SJSA1 (cell line): ENCODE measurements at regions not wholly inside any gene's neighbourhood (a gene's known extent, or its start where the extent isn't known, plus 50 kb on each side); places are given as distances from the start of the nearest gene placed in this dataset.
"Not testable (repeated sequence)": the region's sequence is repeated elsewhere in the genome, so short reads cannot be mapped to it uniquely, and the experiment has no call there.

ENCODE experiments used
- DNase-seq, 2 experiments: peaks; one replicate each; pipeline ENCODE4 v3.0.0-alpha.2; 2015 to 2020; ENCODE audit warnings: low spot score in 2 of 2, low read depth in 1 of 2
- H3K27ac ChIP-seq: fragments of 250-450 bp; sonication (Bioruptor Pico); 2 replicates; pipeline ENCODE4 v1.5.1; 2020; ENCODE audit warnings: mild to moderate bottlenecking, moderate library complexity
- H3K27me3 ChIP-seq: fragments of 250-450 bp; sonication (Bioruptor Pico); replicated peaks from 2 replicates; pipeline ENCODE4 v1.5.1; 2020; ENCODE audit warnings: mild to moderate bottlenecking, moderate library complexity
- H3K36me3 ChIP-seq: fragments of 250-450 bp; sonication (Bioruptor Pico); 2 replicates; pipeline ENCODE4 v1.5.1; 2020; ENCODE audit warnings: mild to moderate bottlenecking
- H3K4me1 ChIP-seq: fragments of 250-450 bp; sonication (Bioruptor Pico); replicated peaks from 2 replicates; pipeline ENCODE4 v1.6.1; 2021; ENCODE audit warnings: mild to moderate bottlenecking
- H3K4me3 ChIP-seq: fragments of 250-450 bp; sonication (Bioruptor Pico); 2 replicates; pipeline ENCODE4 v1.5.1; 2020; ENCODE audit warnings: mild to moderate bottlenecking
- H3K9me3 ChIP-seq: fragments of 250-450 bp; sonication (Bioruptor Pico); replicated peaks from 2 replicates; pipeline ENCODE4 v1.5.1; 2020; ENCODE audit warnings: mild to moderate bottlenecking

DNA sequence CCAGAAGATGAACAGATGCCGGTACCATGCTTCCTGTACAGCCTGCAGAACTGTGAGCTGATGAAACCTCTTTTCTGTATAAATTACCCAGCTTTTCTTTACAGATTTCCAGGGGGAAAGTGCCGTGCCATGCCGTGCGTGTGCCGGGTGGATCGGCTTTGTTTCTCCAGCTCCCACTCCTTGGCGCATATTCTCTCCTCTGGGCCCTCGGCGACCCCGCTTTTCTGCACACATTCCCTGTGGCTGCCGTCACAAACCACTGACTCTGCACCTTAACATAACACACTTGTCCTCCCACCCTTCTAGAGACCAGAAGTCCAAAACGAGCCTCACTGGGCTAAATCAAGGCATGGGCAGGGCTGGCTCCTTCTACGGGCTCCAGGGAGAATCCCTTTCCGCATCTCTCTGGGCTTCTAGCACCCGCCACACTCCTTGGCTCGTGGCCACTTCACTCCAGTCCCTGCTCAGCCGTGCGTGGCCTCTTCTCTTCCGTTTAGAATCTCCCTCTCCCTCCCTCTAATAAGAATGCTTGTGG, 164.9 kb downstream of the C16orf95 start:
- Histone ChIP-seq H3K27me3 (no peaks in the 10 kb centered on the region), H3K4me1 (peaks cover 9% of the 10 kb centered on the region), H3K36me3 (no peaks in the 10 kb centered on the region), H3K27ac (no peak overlapping the region), H3K9me3 (no peaks in the 10 kb centered on the region), H3K4me3 (no peak overlapping the region)
- no peak for DNase-seq

DNA sequence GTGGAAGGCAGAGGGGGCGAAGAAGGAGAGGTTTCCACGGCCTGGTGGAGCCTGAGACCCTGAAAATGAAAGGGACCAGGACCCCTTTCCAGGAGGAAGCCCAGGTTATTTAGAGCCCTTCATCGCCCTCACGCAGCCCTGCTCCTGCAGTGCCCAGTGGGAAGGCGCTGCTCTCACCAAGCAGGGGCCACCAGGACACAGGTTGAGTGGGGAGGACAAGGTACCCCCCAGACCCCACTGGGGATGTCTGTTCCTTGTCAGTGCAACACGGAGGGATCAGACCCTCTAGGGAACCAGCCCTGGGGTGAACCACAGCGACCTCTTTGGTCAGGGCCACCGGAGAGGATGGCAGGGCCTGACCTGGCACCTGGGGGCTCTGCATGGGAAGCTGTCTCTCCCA, 163.9 kb downstream of the C16orf95 start:
- Histone ChIP-seq H3K27me3 (no peaks in the 10 kb centered on the region), H3K27ac (no peak overlapping the region), H3K4me1 (peaks cover 9% of the 10 kb centered on the region), H3K9me3 (no peaks in the 10 kb centered on the region), H3K4me3 (no peak overlapping the region), H3K36me3 (no peaks in the 10 kb centered on the region)
- DNase-seq: no peak

DNA sequence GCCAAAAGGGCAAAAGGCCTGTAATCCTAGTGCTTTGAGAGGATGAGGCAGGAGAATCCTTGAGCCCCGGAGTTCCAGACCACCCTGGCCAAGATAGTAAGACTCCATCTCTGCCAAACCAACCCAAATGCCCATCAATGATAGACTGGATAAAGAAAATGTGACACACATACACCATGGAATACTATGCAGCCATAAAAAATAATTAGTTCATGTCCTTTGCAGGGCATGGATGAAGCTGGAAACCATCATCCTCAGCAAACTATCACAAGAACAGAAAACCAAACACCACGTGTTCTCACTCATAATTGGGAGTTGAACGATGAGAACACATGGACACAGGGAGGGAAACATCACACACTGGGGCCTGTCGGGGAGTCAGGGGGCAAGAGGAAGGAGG, 161.9 kb downstream of the C16orf95 start:
- H3K9me3 ChIP-seq, H3K27ac ChIP-seq, H3K27me3 ChIP-seq, H3K36me3 ChIP-seq, DNase-seq, H3K4me1 ChIP-seq, H3K4me3 ChIP-seq: not testable (repeated sequence)

DNA sequence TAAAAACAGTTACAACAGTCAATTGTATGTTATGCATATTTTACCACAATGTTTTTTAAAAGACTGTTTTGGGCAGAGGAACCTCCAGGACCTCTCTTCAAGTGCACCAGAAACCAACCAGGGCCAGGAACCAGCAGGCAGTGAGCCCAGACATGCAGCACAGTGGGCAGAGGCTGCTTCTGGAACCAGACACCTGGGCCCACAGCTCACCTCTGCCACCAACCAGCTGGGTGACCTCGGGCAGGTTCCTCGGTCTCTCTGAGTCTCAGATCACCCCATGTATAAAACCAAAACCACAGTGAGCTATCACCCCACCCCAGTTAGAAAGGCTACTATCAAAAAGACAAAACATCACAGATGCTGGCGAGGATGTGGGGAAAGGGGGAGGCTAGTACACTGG, 161.0 kb downstream of the C16orf95 start:
- no peak for DNase-seq
- Histone ChIP-seq H3K4me3 (no peak overlapping the region), H3K27me3 (no peaks in the 10 kb centered on the region), H3K36me3 (no peaks in the 10 kb centered on the region), H3K27ac (no peak overlapping the region), H3K4me1 (no peaks in the 10 kb centered on the region), H3K9me3 (no peaks in the 10 kb centered on the region)

DNA sequence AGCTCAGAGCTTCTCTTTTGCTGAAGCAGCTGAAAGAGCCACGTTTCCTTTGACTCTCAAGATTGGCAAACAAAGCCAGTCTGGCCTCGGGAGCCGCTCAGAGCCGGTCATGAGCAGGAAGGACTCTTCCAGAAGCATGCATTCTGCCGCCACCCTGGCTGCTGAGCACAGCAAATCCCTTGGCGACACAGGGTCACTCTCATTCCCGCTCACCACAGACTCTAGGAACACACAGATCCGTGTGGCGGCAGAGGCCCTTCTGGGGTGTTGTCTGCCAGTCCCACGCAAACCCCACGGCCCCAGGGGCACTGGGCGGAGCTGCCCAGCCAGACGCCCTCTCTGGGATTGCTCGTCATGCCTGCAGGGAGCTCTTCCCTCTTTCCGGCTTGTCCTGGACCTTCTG, 157.0 kb downstream of the C16orf95 start:
- Histone ChIP-seq H3K9me3 (no peaks in the 10 kb centered on the region), H3K27me3 (no peaks in the 10 kb centered on the region), H3K4me1 (no peaks in the 10 kb centered on the region), H3K27ac (no peak overlapping the region), H3K36me3 (no peaks in the 10 kb centered on the region), H3K4me3 (no peak overlapping the region)
- DNase-seq: no peak

DNA sequence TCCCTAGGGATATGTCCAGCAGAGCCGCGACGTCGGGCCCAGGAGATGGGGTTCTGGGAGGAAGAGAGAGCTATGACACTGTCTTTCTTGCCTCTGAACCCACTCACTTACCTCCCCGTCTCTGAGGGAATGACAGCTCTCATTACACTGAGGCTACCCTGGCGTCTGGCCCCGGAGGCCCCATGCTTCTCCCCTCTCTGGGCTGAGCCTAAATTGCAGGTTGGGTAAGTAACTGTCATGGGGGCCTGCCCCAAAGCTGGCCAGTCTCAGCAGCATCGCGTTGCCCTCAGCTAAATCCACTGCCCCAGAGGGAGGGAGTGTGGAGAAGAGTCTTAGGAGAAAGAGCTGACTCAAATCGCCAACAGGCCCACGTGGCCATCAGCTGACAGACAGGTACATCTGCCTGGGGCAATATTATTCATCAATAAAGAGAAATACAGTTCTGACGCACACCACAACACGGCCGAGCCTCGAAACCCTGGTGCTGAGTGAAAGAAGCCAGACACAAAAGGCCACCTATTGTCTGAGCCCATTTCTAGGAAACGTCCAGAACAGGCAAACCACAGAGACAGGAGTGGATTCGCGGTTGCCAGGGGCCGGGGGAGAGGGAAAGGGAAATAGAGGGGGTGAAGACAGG, 156.4 kb downstream of the C16orf95 start:
- no peaks in the 10 kb centered on the region for H3K9me3 ChIP-seq
- H3K4me1 ChIP-seq: no peaks in the 10 kb centered on the region
- DNase-seq: no peak
- H3K27me3 ChIP-seq: no peaks in the 10 kb centered on the region
- no peak overlapping the region for H3K27ac ChIP-seq
- H3K4me3 ChIP-seq: no peak overlapping the region
- H3K36me3 ChIP-seq: no peaks in the 10 kb centered on the region

DNA sequence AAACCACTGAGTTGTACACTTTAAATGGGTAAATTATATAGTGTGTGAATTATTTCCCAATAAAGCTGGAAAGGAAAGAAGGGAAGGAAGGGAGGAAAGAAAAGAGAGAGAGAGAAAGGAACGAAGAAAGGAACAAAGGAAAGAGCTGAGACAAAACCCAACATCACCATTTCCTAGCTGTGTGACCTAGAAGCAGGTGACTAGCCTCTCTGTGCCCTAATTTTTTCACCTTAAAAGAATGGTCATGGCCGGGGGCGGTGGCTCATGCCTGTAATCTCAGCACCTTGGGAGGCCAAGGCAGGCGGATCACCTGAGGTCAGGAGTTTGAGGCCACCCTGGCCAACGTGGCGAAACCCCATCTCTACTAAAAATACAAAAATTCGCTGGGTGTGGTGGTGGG, 155.8 kb downstream of the C16orf95 start:
- H3K9me3 ChIP-seq, H3K4me1 ChIP-seq, H3K4me3 ChIP-seq, H3K27me3 ChIP-seq, DNase-seq, H3K27ac ChIP-seq, H3K36me3 ChIP-seq: not testable (repeated sequence)

DNA sequence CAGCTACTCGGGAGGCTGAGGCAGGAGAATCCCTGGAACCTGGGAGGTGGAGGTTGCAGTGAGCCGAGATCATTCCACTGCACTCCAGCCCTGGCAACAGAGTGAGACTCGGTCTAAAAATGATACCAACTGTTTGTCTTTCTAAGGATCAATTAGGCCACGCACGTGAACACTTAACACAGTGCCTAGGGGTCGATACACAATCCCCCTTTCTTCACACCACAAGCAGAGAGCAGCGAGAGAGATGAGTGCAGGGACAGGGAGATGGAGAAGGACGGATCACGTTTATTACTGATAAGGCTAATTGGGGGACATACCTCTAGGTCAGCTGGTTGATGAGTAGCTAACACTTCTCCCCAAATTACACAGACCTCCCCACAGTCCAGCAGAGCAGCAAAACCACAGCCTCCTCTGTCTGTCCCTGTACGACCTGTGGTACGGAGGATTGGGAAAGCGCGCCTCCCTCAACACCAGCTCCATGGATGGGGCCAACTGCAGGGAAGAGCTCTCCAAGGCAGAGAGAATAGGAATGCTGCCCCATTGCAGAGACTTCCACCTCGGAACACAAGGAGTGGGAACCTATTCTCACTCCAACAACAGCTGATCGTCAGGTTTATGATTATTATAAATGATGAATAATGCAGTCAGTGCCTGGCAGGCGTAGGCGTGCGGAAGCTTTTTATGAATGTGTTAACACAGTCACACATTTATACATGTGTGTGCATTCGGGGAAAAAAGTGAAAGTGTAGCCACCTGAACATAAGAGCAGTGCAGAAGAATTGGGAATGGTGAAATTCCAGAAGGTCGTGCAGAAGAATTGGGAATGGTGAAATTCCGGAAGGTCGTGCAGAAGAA, 155.1 kb downstream of the C16orf95 start:
- no peak overlapping the region for H3K4me3 ChIP-seq
- H3K27ac ChIP-seq: no peak overlapping the region
- no peaks in the 10 kb centered on the region for H3K36me3 ChIP-seq
- H3K4me1 ChIP-seq: no peaks in the 10 kb centered on the region
- H3K9me3 ChIP-seq: 0 out of 2 replicates have a peak, but pooled peaks cover under 1% of the 10 kb centered on the region
- no peaks in the 10 kb centered on the region for H3K27me3 ChIP-seq
- no peak for DNase-seq

DNA sequence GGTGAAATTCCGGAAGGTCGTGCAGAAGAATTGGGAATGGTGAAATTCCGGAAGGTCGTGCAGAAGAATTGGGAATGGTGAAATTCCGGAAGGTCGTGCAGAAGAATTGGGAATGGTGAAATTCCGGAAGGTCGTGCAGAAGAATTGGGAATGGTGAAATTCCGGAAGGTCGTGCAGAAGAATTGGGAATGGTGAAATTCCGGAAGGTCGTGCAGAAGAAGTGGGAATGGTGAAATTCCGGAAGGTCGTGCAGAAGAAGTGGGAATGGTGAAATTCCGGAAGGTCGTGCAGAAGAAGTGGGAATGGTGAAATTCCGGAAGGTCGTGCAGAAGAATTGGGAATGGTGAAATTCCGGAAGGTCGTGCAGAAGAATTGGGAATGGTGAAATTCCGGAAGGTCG, 154.4 kb downstream of the C16orf95 start:
- not testable (repeated sequence) for H3K36me3 ChIP-seq, H3K4me3 ChIP-seq, DNase-seq, H3K9me3 ChIP-seq, H3K27me3 ChIP-seq, H3K27ac ChIP-seq, H3K4me1 ChIP-seq

DNA sequence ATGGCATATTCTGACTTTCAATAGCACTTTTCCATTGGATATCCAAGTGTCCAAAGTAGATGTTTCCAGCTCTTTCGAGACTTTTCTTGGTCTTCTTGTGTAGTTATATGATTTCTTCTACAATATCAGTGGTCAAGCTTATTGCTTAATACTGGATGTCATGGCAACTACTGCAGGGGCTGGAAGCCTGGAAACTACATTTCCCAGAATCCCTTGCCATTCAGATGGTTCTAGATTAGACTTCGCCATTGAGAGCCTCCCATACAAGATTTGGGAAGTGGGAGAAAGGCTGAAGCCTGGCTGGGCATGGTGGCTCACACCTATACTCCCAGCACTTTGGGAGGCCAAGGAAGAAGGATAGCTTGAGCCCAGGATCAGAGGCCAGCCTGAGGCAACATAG, 153.6 kb downstream of the C16orf95 start:
- no peak overlapping the region for H3K4me3 ChIP-seq
- no peaks in the 10 kb centered on the region for H3K36me3 ChIP-seq
- H3K27me3 ChIP-seq: no peaks in the 10 kb centered on the region
- no peaks in the 10 kb centered on the region for H3K4me1 ChIP-seq
- 0 out of 2 replicates have a peak, but pooled peaks cover 4% of the 10 kb centered on the region for H3K9me3 ChIP-seq
- no peak for DNase-seq
- no peak overlapping the region for H3K27ac ChIP-seq

DNA sequence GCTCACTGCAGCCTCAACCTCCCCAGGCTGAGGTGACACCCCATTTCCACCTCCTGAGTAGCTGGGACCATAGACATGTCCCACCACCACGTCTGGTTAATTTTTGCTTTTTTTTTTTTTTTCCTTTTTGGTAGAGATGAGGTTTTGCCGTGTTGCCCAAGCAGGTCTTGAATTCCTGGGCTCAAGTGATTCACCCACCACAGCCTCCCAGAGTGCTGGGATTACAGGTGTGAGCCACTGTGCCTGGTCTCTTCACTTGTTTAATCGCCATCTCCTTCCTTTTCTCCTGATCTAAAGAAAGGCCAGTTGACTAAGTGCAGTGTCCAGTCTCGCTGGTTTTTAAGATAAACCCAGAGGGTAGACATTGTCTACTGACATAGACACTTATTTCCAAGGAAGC, 152.0 kb downstream of the C16orf95 start:
- Histone ChIP-seq H3K27ac (no peak overlapping the region), H3K4me3 (no peak overlapping the region), H3K36me3 (no peaks in the 10 kb centered on the region), H3K4me1 (no peaks in the 10 kb centered on the region), H3K27me3 (no peaks in the 10 kb centered on the region), H3K9me3 (0 out of 2 replicates have a peak, but pooled peaks cover 4% of the 10 kb centered on the region)
- no peak for DNase-seq

DNA sequence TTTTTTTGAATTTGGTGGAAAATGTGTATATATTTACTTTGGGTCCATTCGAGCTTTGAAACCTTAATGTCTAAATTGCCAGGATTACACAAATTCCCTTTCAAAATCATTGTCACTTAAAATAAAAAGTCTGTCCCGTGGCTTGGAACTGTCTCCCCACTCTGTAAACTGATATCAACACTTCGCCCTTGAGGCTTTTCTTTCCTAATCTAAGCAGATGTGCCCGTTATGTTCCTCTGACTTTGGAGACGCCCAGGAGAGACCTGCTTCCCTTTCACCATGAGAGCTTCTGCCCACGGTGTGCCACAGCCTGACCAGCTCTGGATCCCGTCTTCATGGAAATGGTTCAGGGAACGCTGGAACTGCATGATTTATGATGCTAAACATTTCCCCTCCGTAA, 151.3 kb downstream of the C16orf95 start:
- Histone ChIP-seq H3K36me3 (no peaks in the 10 kb centered on the region), H3K9me3 (0 out of 2 replicates have a peak, but pooled peaks cover 4% of the 10 kb centered on the region), H3K27me3 (no peaks in the 10 kb centered on the region), H3K27ac (no peak overlapping the region), H3K4me3 (no peak overlapping the region), H3K4me1 (no peaks in the 10 kb centered on the region)
- DNase-seq: no peak

DNA sequence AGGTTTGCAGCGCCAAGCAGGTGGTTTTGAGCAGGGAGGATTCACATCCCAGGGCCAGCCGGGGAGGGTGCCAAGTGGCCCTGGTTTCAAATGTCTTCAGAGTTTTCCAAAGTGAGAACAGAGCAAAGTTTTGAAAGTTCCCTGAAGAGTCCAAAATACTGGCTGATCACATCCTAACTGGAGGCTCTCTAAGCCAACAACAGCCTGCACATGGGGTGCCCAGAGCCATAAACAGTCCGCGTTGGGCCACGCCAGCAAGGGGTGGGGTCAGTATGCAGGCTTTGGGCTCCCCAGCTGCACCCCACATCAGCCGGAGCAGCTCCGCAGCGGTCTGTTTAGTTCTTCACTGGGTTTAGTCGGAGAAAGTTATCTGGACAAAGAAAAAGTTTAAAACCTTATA, 150.9 kb downstream of the C16orf95 start:
- H3K4me1 ChIP-seq: no peaks in the 10 kb centered on the region
- H3K27ac ChIP-seq: no peak overlapping the region
- no peaks in the 10 kb centered on the region for H3K36me3 ChIP-seq
- no peak for DNase-seq
- H3K4me3 ChIP-seq: no peak overlapping the region
- H3K27me3 ChIP-seq: no peaks in the 10 kb centered on the region
- H3K9me3 ChIP-seq: 0 out of 2 replicates have a peak, but pooled peaks cover 4% of the 10 kb centered on the region

DNA sequence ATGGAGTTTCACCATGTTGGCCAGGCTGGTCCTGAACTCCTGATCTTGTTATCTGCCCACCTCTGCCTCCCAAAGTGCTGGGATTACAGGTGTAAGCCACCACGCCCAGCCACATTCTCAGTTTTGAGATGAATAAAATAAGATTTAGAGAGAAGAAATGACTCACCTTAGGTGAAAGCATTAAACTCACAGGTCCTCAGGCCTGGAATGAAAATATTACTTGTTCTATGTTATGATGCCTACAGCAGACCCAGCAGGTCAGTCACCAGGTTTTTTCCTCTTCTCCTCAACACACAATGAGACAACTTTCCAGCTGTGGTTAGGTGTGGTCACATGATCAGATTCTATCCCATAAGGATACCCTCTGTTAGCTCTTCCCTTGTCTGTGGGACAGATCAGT, 150.3 kb downstream of the C16orf95 start:
- H3K9me3 ChIP-seq: 0 out of 2 replicates have a peak, but pooled peaks cover 4% of the 10 kb centered on the region
- H3K4me1 ChIP-seq: no peaks in the 10 kb centered on the region
- no peaks in the 10 kb centered on the region for H3K36me3 ChIP-seq
- H3K27me3 ChIP-seq: no peaks in the 10 kb centered on the region
- H3K4me3 ChIP-seq: no peak overlapping the region
- no peak overlapping the region for H3K27ac ChIP-seq
- DNase-seq: no peak
